ENCODE measurements at regions not wholly inside any gene's neighbourhood (a gene's known extent, or its start where the extent isn't known, plus 50 kb on each side); places are given as distances from the start of the nearest gene placed in this dataset.

DNA sequence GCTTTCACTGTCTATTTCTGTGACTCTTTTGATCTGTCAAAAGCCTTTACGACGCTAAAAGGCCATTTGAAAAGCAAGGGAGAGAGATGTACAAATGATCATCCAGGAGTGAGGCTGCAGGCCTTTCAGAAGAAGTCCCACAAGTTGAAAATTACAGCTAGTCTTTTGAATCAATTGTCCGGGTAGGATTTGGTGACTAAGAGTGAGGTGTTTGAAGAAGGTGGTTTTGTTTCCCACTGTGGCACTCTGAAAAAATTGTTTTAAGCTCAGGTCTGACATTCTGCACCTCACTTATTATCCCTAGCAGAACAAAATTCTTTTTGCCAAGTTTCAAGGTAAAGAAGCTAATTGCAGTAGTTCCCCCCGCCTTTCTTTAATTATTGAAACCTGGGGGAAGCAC is 50.8 kb upstream of the TMEM108 start:
- H3K9me3 ChIP-seq (ENCODE audit: low read depth): no peaks in the 10 kb centered on the region
- no peaks in the 10 kb centered on the region for H3K9me2 ChIP-seq (ENCODE audit: insufficient read depth)
- no peaks in the 10 kb centered on the region for H3F3A ChIP-seq (ENCODE audit: insufficient read depth)
- DNase-seq: no peak
- in situ Hi-C loops (cut with MboI): no loop called here
- H3K36me3 ChIP-seq (ENCODE audit: low read depth): no peaks in the 10 kb centered on the region
- no peaks in the 10 kb centered on the region for H3K4me1 ChIP-seq (ENCODE audit: insufficient read depth)
- no peaks in the 10 kb centered on the region for H3K27me3 ChIP-seq (replicated peaks; ENCODE audit: insufficient read depth)
- no peak overlapping the region for H3K27ac ChIP-seq
- TF ChIP-seq EZH2 (IDR thresholded peaks at IDR 0.05; ENCODE audit: insufficient read depth, poor library complexity, severe bottlenecking) (no peak), EZH2phosphoT487 (IDR thresholded peaks at IDR 0.05; ENCODE audit: insufficient read depth, low read depth) (no peak)
- H3K9ac ChIP-seq: no peak overlapping the region
- no peak overlapping the region for H3K4me2 ChIP-seq (ENCODE audit: unreplicated experiment)
- no peak overlapping the region for H3K4me3 ChIP-seq
- no peaks in the 10 kb centered on the region for H4K20me1 ChIP-seq (ENCODE audit: insufficient read depth)
- H2AFZ ChIP-seq: no peak overlapping the region
- WGBS, 2 experiments (ENCODE audit: low coverage in 1 of 2, low lambda C conversion rate in 2 of 2, missing lambda C conversion rate in 2 of 2): 26 to 34% methylated on average over 4 of the region's 4 CpGs
- H3K79me2 ChIP-seq (ENCODE audit: insufficient read depth): no peaks in the 10 kb centered on the region

DNA sequence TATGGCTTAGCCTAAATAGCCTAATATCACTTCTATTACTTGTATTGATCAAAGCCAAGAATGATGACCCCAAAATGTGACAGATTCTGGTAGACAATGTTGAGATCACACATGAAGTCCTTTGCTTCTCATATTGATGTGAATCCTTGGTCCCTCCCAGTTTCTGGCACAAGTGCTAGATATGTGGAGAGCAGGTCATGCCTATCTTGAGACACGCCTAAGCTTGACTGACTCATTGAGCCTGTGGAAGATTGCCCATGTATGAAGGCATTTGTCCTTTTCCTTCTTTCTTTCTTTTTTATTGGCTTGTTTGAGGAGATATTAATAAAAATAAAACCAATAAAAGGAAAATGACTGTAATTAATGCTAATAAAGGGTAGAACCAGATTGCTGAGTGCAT is 54.0 kb upstream of the TMEM108 start:
- no peak for TF ChIP-seq EZH2 (IDR thresholded peaks at IDR 0.05; ENCODE audit: insufficient read depth, poor library complexity, severe bottlenecking)
- WGBS, 2 experiments (ENCODE audit: low coverage in 1 of 2, low lambda C conversion rate in 2 of 2, missing lambda C conversion rate in 2 of 2): 40 to 44% methylated on average over 1 of the region's 1 CpG
- DNase-seq: no peak

DNA sequence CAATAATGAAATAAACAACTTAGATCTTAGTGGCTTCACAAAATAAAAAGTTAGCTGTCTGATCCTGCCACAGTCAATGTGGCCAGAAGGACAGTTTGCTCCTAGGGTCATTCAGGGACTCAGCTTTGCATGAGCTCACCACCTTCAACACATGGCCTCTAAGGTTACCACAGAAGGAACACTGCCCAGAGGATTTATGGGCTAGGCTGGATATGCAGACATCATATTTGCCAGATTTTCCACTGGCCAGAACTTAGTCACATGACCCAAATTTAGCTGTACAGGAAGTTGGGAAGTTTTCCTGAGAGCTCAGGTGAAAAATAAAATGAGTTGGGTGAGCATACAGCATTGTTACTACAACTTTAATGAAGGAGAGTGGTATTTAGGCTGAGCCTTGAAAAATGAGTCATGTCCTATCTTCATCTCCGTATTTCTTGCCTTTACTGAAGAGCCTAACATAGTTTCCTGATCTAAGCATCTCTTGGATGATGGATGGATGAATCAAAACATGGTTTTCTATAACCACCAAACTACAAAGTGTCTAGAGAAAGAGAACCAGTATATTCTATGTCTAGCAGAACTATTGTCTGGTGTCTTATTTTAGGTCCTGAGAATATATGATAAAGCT is 54.9 kb upstream of the TMEM108 start:
- H3K27me3 ChIP-seq (replicated peaks; ENCODE audit: insufficient read depth): no peaks in the 10 kb centered on the region
- no peak overlapping the region for H3K4me3 ChIP-seq
- no peaks in the 10 kb centered on the region for H3K79me2 ChIP-seq (ENCODE audit: insufficient read depth)
- no peaks in the 10 kb centered on the region for H3F3A ChIP-seq (ENCODE audit: insufficient read depth)
- H3K27ac ChIP-seq: no peak overlapping the region
- 7 to 21% methylated on average over 1 of the region's 1 CpG for WGBS, 2 experiments (ENCODE audit: low coverage in 1 of 2, low lambda C conversion rate in 2 of 2, missing lambda C conversion rate in 2 of 2)
- no peak overlapping the region for H3K4me2 ChIP-seq (ENCODE audit: unreplicated experiment)
- no peaks in the 10 kb centered on the region for H3K36me3 ChIP-seq (ENCODE audit: low read depth)
- no peak for DNase-seq
- no peaks in the 10 kb centered on the region for H3K4me1 ChIP-seq (ENCODE audit: insufficient read depth)
- H3K9ac ChIP-seq: no peak overlapping the region
- no peaks in the 10 kb centered on the region for H3K9me2 ChIP-seq (ENCODE audit: insufficient read depth)
- no peaks in the 10 kb centered on the region for H3K9me3 ChIP-seq (ENCODE audit: low read depth)
- TF ChIP-seq EZH2phosphoT487 (IDR thresholded peaks at IDR 0.05; ENCODE audit: insufficient read depth, low read depth) (no peak), EZH2 (IDR thresholded peaks at IDR 0.05; ENCODE audit: insufficient read depth, poor library complexity, severe bottlenecking) (no peak)
- H2AFZ ChIP-seq: no peak overlapping the region
- in situ Hi-C loops (cut with MboI): no loop called here
- no peaks in the 10 kb centered on the region for H4K20me1 ChIP-seq (ENCODE audit: insufficient read depth)

More for the DNA sequence above, 54.0 kb upstream of the TMEM108 start:
- Histone ChIP-seq H3K9me2 (ENCODE audit: insufficient read depth) (no peaks in the 10 kb centered on the region), H3K9ac (no peak overlapping the region), H3K27ac (no peak overlapping the region), H3F3A (ENCODE audit: insufficient read depth) (no peaks in the 10 kb centered on the region), H3K4me3 (no peak overlapping the region), H3K9me3 (ENCODE audit: low read depth) (no peaks in the 10 kb centered on the region), H2AFZ (no peak overlapping the region), H3K36me3 (ENCODE audit: low read depth) (no peaks in the 10 kb centered on the region), H3K4me2 (ENCODE audit: unreplicated experiment) (no peak overlapping the region), H3K4me1 (ENCODE audit: insufficient read depth) (no peaks in the 10 kb centered on the region), H3K79me2 (ENCODE audit: insufficient read depth) (no peaks in the 10 kb centered on the region), H4K20me1 (ENCODE audit: insufficient read depth) (no peaks in the 10 kb centered on the region), H3K27me3 (replicated peaks; ENCODE audit: insufficient read depth) (no peaks in the 10 kb centered on the region)
- in situ Hi-C loops (cut with MboI): no loop called here

DNA sequence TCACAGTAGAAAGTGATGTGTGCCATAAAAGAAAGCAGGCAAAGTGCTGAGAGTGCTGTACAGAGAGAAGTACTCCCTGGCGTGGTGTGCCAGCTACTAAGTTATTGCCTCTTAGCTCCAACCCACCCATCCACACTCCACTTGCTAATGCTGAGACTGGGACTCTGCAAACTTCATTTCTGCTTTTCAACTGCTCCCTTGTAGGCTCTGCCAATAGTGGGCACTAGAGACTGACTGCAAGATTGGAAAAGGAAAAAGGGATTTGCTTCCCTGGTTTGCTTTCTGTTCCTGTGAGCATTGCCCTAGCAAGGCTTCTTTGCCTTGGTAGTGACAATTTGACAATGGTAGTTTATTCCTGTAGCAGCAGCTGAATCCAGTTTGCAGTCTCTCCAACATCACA is 56.5 kb upstream of the TMEM108 start:
- 5 to 12% methylated on average over 1 of the region's 1 CpG for WGBS, 2 experiments (ENCODE audit: low coverage in 1 of 2, low lambda C conversion rate in 2 of 2, missing lambda C conversion rate in 2 of 2)

DNA sequence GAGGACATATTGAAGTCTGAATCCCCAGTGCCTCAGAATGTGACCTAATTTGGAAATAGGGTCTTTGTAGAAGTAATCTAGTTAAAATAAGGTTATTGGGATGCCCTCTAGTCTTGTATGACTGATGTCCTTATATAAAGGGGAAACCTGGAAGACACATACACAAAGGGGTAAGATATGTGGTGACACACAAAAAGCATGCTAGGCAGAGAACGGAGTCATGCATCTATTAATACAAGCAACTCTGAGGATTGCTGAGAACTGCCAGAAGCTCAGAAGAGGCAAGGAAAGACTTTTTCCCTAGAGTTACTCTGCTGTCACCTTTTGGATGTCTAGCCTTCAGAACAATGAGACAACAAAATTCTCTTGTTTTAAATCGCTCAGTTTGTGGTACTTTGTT is 58.1 kb upstream of the TMEM108 start:
- H3K4me2 ChIP-seq (ENCODE audit: unreplicated experiment): no peak overlapping the region
- DNase-seq: no peak
- TF ChIP-seq EZH2phosphoT487 (IDR thresholded peaks at IDR 0.05; ENCODE audit: insufficient read depth, low read depth) (no peak), EZH2 (IDR thresholded peaks at IDR 0.05; ENCODE audit: insufficient read depth, poor library complexity, severe bottlenecking) (no peak)
- H3K9me3 ChIP-seq (ENCODE audit: low read depth): no peaks in the 10 kb centered on the region
- H3K9me2 ChIP-seq (ENCODE audit: insufficient read depth): no peaks in the 10 kb centered on the region
- no peak overlapping the region for H3K9ac ChIP-seq
- 6 to 14% methylated on average over 2 of the region's 2 CpGs for WGBS, 2 experiments (ENCODE audit: low coverage in 1 of 2, low lambda C conversion rate in 2 of 2, missing lambda C conversion rate in 2 of 2)
- no peak overlapping the region for H3K27ac ChIP-seq
- H3K79me2 ChIP-seq (ENCODE audit: insufficient read depth): no peaks in the 10 kb centered on the region
- no peaks in the 10 kb centered on the region for H3F3A ChIP-seq (ENCODE audit: insufficient read depth)
- H2AFZ ChIP-seq: no peak overlapping the region
- in situ Hi-C loops (cut with MboI): no loop called here
- H3K4me3 ChIP-seq: no peak overlapping the region
- H3K27me3 ChIP-seq (replicated peaks; ENCODE audit: insufficient read depth): no peaks in the 10 kb centered on the region
- H4K20me1 ChIP-seq (ENCODE audit: insufficient read depth): no peaks in the 10 kb centered on the region
- no peaks in the 10 kb centered on the region for H3K36me3 ChIP-seq (ENCODE audit: low read depth)
- no peaks in the 10 kb centered on the region for H3K4me1 ChIP-seq (ENCODE audit: insufficient read depth)

More for the DNA sequence above, 56.5 kb upstream of the TMEM108 start:
- DNase-seq: no peak
- H3K9me2 ChIP-seq (ENCODE audit: insufficient read depth): no peaks in the 10 kb centered on the region
- no peaks in the 10 kb centered on the region for H4K20me1 ChIP-seq (ENCODE audit: insufficient read depth)
- H3F3A ChIP-seq (ENCODE audit: insufficient read depth): no peaks in the 10 kb centered on the region
- TF ChIP-seq EZH2 (IDR thresholded peaks at IDR 0.05; ENCODE audit: insufficient read depth, poor library complexity, severe bottlenecking) (no peak), EZH2phosphoT487 (IDR thresholded peaks at IDR 0.05; ENCODE audit: insufficient read depth, low read depth) (no peak)
- H2AFZ ChIP-seq: no peak overlapping the region
- H3K27ac ChIP-seq: no peak overlapping the region
- no peak overlapping the region for H3K9ac ChIP-seq
- in situ Hi-C loops (cut with MboI): no loop called here
- H3K4me2 ChIP-seq (ENCODE audit: unreplicated experiment): no peak overlapping the region
- no peaks in the 10 kb centered on the region for H3K27me3 ChIP-seq (replicated peaks; ENCODE audit: insufficient read depth)
- H3K4me1 ChIP-seq (ENCODE audit: insufficient read depth): no peaks in the 10 kb centered on the region
- no peak overlapping the region for H3K4me3 ChIP-seq
- H3K9me3 ChIP-seq (ENCODE audit: low read depth): no peaks in the 10 kb centered on the region
- no peaks in the 10 kb centered on the region for H3K36me3 ChIP-seq (ENCODE audit: low read depth)
- H3K79me2 ChIP-seq (ENCODE audit: insufficient read depth): no peaks in the 10 kb centered on the region
